Ascending aorta (tissue), 2 donors: ENCODE measurements at regions not wholly inside any gene's neighbourhood (a gene's known extent, or its start where the extent isn't known, plus 50 kb on each side); places are given as distances from the start of the nearest gene placed in this dataset.
"Not testable (repeated sequence)": the region's sequence is repeated elsewhere in the genome, so short reads cannot be mapped to it uniquely, and the experiment has no call there.

Source experiments
- DNase-seq, 2 donors: peaks; one replicate each; pipeline ENCODE4 v3.0.0-alpha.2; 2019; ENCODE audit warnings: low spot score in 2 of 2
- H3K27ac ChIP-seq, 2 donors: fragments of 200-600 bp; sonication (generic); one replicate each; pipeline ENCODE4 v1.5.1; 2016 to 2017; ENCODE audit warnings: mild to moderate bottlenecking in 1 of 2
- H3K27me3 ChIP-seq: fragments of 200-600 bp; sonication (generic); one replicate; pipeline ENCODE4 v1.5.1; 2017
- H3K36me3 ChIP-seq, 2 donors: fragments of 200-600 bp; sonication (generic); one replicate each; pipeline ENCODE4 v1.5.1; 2016
- H3K4me1 ChIP-seq, 2 donors: fragments of 200-600 bp; sonication (generic); one replicate each; pipeline ENCODE4 v1.5.1; 2016 to 2017; ENCODE audit warnings: mild to moderate bottlenecking in 1 of 2
- H3K4me3 ChIP-seq, 2 donors: fragments of 200-600 bp; sonication (generic); one replicate each; pipeline ENCODE4 v1.5.1; 2016 to 2017; ENCODE audit warnings: mild to moderate bottlenecking in 1 of 2
- H3K9me3 ChIP-seq, 2 donors: fragments of 200-600 bp; sonication (generic); one replicate each; pipeline ENCODE4 v1.5.1; 2016
- intact Hi-C: fragments of 100-400 bp; cut with DNase I; formaldehyde crosslinking; loops from one replicate; pipeline ENCODE4 v1.15.1; 2023
- TF ChIP-seq, protein P1 (sequence below), 3 experiments: fragments of 200-600 bp in 2 of 3; fragments of 450-650 bp in 1 of 3; sonication (generic) in 2 of 3; IDR thresholded peaks; one replicate each; pipeline ENCODE4 v1.5.1; 2016 to 2019; ENCODE audit warnings: antibody characterized with exemption in 3 of 3, mild to moderate bottlenecking in 1 of 3, moderate library complexity in 1 of 3

DNA sequence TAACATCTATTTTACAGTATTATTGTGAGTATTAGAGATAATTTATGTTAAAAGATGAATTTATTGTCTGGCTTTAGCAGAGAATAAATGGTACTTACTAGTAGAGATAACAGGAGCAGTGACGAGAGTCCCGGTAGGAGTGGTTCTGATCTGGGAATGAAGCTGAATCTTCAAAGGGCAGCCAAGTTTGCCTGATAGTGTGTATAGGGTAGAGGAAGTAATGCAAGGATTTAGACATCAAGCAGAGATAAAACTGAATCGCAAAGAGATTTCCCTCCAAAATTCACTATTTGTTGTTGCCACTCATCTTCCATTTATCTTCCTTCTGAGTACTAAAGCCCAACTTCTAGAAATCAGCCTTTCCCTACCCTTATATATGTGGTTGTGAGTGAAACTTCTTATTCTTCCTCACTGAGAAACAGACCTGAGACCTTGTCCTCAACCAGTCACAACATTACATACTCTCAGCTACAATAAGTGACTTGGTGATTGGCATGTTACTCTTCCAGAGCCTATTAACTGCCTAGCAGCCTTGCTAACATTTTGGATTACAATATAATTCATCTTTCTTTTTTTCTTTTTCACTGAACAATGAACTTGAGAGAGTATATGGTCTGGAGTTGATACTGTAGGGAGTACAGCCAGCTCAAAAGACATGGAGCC, 692.7 kb upstream of the ZNF385D start:
- Histone ChIP-seq H3K4me3 (no peak overlapping the region), H3K27me3 (no peaks in the 10 kb centered on the region), H3K9me3 (no peaks in the 10 kb centered on the region), H3K27ac (no peak overlapping the region), H3K36me3 (no peaks in the 10 kb centered on the region), H3K4me1 (no peaks in the 10 kb centered on the region)
- intact Hi-C loops: no loop called here
- DNase-seq: no peak
- TF ChIP-seq, protein P1, sequence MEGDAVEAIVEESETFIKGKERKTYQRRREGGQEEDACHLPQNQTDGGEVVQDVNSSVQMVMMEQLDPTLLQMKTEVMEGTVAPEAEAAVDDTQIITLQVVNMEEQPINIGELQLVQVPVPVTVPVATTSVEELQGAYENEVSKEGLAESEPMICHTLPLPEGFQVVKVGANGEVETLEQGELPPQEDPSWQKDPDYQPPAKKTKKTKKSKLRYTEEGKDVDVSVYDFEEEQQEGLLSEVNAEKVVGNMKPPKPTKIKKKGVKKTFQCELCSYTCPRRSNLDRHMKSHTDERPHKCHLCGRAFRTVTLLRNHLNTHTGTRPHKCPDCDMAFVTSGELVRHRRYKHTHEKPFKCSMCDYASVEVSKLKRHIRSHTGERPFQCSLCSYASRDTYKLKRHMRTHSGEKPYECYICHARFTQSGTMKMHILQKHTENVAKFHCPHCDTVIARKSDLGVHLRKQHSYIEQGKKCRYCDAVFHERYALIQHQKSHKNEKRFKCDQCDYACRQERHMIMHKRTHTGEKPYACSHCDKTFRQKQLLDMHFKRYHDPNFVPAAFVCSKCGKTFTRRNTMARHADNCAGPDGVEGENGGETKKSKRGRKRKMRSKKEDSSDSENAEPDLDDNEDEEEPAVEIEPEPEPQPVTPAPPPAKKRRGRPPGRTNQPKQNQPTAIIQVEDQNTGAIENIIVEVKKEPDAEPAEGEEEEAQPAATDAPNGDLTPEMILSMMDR (IDR thresholded peaks at IDR 0.05): no peak

DNA sequence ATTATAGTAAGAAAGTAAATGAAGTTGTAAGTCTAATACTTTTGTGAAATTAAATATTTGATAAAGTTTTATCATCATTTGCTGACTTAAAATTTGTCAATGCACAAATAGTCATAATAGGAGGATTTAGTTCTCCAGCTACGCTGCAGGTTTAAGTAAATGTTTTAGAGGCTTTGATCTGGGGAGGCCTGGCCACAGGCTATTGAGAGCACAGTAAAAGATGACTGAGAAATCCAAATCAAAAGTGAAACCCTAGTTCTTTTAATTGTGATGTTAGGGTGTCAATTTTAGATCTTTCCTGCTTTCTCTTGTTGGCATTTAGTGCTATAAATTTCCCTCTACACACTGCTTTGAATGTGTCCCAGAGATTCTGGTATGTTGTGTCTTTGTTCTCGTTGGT, 694.3 kb upstream of the ZNF385D start:
- DNase-seq, intact Hi-C loops, H3K4me3 ChIP-seq, H3K36me3 ChIP-seq, H3K9me3 ChIP-seq, H3K4me1 ChIP-seq, H3K27ac ChIP-seq, H3K27me3 ChIP-seq: not testable (repeated sequence)

GRCh38 chr3:22450786-22451400, 699.9 kb upstream of the ZNF385D start:
- Histone ChIP-seq H3K4me1 (no peaks in the 10 kb centered on the region), H3K9me3 (no peaks in the 10 kb centered on the region), H3K27me3 (no peaks in the 10 kb centered on the region), H3K36me3 (no peaks in the 10 kb centered on the region), H3K27ac (no peak overlapping the region), H3K4me3 (no peak overlapping the region)
- TF ChIP-seq, protein P1 (IDR thresholded peaks at IDR 0.05): no peak
- no peak for DNase-seq
- intact Hi-C loops: no loop called here

GRCh38 chr3:22451501-22451900, 700.5 kb upstream of the ZNF385D start:
- Histone ChIP-seq H3K27ac (no peak overlapping the region), H3K9me3 (no peaks in the 10 kb centered on the region), H3K4me1 (no peaks in the 10 kb centered on the region), H3K36me3 (no peaks in the 10 kb centered on the region), H3K27me3 (no peaks in the 10 kb centered on the region), H3K4me3 (no peak overlapping the region)
- TF ChIP-seq, protein P1 (IDR thresholded peaks at IDR 0.05): no peak
- no peak for DNase-seq
- intact Hi-C loops: no loop called here

GRCh38 chr3:22453906-22454535, 703.0 kb upstream of the ZNF385D start:
- Histone ChIP-seq H3K9me3 (no peaks in the 10 kb centered on the region), H3K27me3 (no peaks in the 10 kb centered on the region), H3K4me3 (no peak overlapping the region), H3K27ac (no peak overlapping the region), H3K4me1 (no peaks in the 10 kb centered on the region), H3K36me3 (no peaks in the 10 kb centered on the region)
- TF ChIP-seq, protein P1 (IDR thresholded peaks at IDR 0.05): no peak
- intact Hi-C loops: no loop called here
- no peak for DNase-seq

- intact Hi-C loops: no loop called here
- DNase-seq: no peak
- H3K9me3 ChIP-seq: no peaks in the 10 kb centered on the region
- H3K27me3 ChIP-seq: no peaks in the 10 kb centered on the region
- no peak overlapping the region for H3K27ac ChIP-seq
- no peaks in the 10 kb centered on the region for H3K4me1 ChIP-seq
- H3K36me3 ChIP-seq: no peaks in the 10 kb centered on the region
- TF ChIP-seq, protein P1 (IDR thresholded peaks at IDR 0.05): no peak
- H3K4me3 ChIP-seq: no peak overlapping the region
These were observed 719.0 kb upstream of the ZNF385D start for GRCh38 chr3:22469995-22470394.
